Left forelimb (tissue), 1 donor: ENCODE measurements at regions not wholly inside any gene's neighbourhood (a gene's known extent, or its start where the extent isn't known, plus 50 kb on each side); places are given as distances from the start of the nearest gene placed in this dataset.
"Not testable (repeated sequence)": the region's sequence is repeated elsewhere in the genome, so short reads cannot be mapped to it uniquely, and the experiment has no call there.

ENCODE experiments used
- DNase-seq: peaks from one replicate; pipeline ENCODE4 v3.0.0-alpha.2; 2018; ENCODE audit warnings: low spot score

DNA sequence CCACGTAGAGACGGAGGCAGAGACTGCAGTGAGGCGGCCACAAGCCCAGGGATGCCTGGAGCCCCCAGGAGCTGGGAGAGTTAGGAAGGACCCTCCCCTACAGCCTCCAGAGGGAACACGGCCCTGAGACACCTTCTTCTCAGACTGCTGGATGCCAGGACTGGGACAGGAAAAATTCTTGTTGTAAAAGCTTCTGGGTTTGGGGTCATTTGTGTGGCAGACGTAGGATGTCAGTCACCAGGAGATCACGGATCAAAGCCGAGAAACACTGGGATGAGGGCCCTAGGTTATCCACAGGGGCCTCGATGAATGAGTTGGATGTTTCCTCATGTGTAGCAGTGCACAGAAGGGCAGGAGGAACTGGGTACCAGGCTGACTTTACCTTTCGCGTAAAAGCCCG lies 163.7 kb downstream of the SHOX start:
- no peak for DNase-seq

DNA sequence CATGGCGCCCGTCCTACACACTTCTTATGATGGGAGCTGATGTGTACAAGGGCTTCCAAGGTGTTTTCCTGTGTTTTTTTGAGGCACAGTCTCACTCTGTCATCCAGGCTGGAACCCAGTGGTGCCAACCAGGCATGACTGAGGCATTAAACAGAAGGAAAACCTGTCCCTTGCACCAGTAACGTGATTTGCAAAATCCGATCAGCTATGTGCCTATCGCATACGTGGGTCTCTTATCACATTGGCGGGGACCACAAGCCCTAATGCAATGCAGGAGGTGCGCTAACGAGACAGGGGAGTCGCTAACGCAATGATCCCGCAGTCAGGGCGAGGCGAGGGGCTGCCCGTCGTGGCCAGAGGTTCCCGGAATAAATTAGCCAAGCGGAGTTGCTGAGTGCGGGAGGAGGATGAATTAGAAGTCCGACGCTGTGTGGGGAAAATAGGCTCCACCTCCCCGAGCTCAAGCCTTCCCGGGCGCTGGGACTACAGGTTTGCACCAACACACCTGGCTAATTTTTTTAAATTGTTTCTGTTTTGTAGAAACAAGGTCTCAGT lies 162.7 kb downstream of the SHOX start:
- no peak for DNase-seq

DNA sequence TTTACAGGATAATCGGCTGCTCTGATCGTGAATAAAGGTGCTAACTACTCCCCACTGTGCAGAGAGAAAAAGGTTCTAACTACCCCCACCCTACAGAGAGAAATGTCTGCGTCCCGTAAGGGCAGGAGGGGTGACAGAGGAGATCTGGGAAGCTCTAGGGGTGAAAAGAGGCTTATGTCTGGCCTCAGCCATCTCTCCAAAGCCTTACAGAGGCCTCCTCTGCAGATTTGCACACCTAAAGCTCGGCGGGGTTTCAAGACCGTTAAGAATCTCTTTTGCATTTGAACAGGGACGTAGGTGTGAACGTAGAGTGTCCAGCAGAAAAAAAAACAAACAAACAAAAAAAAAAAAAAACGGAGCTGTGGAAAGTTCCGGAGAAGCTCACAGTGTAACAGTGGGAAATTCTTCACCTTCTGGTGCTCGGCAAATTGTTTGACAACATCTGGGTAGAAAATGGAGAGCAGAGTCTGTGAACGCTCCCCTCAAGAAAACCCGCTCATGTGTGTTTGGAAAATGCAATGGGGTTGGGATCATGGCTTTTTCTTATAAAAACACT lies 161.0 kb downstream of the SHOX start:
- DNase-seq, result no peak

DNA sequence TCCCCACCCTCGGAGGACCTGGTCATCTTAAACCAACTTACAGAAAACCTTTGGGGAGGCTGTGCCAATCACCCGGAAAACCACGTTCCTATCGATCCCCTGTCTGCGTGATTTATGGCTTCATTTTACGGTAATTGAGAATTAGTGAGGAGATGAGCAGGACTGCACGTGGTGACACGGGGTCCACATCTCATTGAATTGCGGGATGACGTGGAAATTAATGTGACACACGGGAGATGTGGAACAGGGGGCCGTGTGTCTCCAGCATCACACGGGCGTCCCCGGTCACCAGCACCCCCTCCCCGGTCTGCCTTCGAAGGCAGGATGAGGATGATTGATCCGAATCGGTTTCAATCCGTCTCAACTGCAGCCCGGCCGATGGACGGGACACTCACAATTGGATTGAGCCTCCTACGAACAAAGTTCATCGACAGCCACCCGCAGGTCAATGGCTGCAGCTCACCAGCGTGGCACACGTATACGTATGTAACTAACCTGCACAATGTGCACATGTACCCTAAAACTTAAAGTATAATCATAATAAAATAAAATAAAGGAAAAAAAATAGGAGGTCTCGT lies 160.3 kb downstream of the SHOX start:
- no peak for DNase-seq

DNA sequence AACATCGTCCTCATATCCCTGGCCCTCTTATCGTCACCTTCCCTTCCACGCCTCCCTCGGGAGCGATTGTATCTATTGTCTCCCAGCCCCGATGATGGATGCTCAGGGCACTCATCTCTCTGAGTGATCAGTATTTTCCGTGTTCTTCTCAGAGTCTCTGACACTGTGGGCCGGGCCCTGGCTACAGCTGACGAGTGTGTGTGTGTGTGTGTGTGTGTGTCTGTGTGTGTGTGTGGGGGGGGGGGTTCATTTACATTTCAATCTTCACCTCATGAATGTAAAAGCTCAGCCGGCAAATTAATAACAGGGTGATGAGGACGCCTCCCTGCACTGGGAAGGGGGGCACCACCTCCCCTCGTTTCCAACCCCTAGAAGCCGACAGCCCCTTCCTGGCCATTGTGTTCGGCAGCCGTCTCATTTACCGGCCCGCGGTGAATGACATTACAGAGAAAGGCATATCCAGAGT lies 159.5 kb downstream of the SHOX start:
- DNase-seq, result no peak

DNA sequence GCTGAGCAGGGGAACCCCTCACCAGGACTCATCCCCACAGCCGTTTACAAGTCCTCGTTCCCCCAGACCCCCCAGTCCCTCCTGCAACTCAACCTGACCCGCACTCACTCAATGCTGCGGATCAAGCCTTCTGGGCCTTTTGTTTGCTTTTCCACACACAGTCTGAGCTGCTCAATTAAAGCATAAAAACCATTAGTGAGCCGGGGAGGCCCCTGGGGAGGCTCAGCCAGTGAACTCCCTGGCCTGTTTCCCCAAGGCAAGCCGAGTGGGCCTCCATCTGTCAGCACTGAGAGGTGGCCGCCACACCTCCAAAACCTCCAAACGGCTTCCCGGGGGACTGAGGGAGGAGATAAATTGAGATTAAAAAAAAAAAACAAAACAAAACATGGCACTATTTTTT lies 158.5 kb downstream of the SHOX start:
- no peak for DNase-seq

DNA sequence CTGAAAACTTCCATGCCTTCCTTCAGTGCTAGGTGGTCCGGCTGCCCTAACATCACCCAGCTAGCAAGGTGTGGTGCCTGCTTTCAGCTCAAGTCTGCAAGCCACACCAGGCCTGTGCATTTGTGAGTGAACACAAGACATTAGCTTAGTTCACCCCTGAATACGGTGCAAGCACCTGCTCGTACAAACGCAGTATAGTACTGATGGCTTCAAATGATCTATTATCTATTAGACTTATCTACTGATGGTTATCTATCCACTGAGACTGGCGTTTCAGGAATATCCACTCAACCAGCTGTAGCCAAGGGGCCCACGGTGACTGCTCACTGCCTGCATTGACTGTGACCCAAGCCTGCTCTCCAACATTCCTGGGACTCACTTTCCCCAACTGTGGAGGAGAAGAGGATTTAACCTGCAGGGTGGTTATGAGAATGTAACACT lies 155.9 kb downstream of the SHOX start:
- DNase-seq, result no peak

DNA sequence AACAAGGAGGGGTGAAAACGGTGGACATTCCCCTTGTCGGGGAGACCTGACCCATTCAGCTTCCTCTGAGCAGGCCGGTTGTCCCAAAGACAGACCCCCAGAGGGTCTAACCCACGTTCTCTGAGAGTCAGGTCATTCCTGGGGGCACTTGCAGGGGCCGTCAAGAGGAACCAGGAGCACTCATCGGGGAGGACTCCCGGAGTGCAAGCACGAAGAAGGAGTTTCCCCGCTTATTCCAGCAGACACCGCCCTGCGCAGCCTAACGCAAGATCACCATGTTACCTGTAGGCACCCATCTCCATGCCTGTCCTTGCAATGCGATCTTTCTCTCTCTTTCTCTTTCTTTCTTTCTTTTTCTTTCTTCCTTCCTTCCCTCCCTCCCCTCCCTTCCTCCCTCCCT lies 154.2 kb downstream of the SHOX start:
- DNase-seq, result no peak

DNA sequence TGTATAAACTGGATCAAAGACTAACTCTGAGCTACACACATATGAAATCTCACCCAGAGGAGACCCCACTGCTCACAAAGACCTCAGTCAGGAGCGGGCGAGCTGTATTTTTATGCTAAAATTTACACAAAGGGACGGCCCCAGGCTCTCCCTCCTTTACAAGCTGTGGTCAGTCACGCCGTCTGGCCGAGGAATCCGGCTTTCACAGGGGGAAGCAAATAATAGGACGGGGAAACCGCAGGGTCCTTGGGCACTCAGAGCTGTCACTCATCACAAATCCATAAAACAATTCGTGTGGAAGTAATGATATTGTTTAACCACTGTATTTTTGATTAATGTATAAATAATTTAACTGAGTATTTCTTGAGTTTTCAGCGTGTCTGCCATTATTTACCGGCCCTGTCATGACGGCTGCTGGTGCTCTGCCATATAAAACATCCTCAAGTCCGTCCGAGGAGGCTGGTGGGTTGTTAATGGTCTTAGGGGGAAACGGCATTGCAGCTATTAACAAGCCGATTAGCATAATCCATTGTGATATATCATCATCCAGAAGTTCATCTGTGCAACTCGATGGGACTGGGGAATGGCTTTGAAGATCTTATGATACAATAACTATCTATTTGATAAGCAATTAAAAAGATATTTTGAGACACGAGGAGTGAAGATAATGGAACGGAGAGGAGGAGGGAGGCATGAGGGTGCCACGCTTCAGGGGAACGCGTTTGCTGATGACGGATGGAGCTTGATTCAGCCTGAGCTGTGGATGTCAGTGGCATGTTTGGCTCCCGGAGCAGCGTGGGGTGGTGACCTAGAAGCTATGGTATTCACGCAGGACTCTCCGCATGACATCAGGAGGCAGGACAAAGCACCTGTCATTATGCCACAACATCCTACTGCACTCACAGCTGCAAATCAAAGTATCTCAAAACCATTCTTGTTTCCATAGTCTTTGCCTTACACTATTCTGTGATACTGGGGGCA lies 150.9 kb downstream of the SHOX start:
- no peak for DNase-seq

DNA sequence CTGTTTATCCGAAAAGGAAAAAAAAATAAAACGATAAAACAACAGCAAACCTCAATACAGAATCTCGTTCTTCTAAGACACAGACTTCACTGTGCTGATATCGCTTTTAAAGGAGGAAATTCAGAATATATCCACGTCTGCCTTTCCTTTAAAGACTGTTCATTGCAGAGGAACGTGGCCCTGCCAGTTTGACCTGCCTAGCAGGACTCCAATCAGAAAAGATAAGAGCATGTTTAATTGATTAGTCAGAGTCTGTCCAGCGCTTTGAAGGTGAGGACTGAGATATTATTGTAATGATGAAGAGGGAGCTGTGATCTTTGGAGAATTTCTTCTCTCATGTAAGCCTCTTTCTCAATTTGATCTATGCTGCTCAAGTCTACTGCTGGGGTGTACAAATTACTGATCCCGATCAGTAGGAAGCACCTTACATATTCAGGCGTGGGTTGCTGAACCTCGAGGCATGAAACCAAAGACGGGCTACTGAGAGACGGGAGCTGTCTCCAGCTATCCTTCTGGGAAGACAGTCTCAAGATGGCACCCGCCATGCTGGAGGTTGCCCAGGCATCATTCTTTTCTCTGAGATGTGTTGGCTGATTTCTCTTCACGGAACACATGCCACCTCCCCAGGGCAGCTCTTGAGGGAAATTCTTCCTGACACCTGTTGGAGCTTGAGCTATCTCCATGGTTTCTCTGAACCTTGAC lies 146.1 kb downstream of the SHOX start:
- DNase-seq, result no peak

DNA sequence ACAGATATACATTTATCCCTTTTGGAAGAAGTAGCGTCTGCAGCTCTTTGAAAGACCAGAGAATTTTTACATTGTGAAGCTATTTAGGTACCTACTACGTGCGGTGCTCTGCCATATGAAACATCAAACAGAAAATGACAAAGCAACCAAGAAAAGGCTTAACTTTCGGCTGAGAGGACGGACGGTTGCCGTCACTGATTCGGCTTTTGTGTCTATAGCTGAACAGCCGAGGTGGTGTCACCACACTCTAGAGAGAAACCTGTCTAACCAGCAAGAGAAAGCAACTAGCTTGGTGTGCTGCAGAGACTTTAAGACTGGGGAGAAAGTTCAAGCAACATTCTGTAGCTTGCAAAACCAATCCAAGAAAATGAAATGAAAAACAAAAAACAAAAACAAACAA lies 145.5 kb downstream of the SHOX start:
- no peak for DNase-seq

DNA sequence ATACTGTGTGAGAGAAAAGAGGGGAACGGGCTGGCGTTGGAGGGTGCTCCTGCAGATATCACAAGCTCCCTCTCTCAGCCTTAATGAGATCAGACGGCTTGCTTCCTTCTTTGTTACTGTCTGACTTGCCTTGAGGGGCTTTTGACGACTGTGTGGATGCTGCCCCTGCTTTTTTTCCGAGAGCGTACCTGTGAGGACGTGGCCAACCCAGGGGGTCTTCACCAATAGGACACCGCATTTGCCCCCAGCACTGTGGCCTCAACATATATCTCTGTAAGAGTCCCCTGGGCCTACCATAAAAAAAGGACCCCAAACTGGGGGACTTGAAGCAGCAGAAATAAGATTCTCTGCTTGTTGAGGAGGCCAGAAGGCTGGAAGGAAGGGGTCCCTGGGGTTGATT lies 143.9 kb downstream of the SHOX start:
- no peak for DNase-seq

DNA sequence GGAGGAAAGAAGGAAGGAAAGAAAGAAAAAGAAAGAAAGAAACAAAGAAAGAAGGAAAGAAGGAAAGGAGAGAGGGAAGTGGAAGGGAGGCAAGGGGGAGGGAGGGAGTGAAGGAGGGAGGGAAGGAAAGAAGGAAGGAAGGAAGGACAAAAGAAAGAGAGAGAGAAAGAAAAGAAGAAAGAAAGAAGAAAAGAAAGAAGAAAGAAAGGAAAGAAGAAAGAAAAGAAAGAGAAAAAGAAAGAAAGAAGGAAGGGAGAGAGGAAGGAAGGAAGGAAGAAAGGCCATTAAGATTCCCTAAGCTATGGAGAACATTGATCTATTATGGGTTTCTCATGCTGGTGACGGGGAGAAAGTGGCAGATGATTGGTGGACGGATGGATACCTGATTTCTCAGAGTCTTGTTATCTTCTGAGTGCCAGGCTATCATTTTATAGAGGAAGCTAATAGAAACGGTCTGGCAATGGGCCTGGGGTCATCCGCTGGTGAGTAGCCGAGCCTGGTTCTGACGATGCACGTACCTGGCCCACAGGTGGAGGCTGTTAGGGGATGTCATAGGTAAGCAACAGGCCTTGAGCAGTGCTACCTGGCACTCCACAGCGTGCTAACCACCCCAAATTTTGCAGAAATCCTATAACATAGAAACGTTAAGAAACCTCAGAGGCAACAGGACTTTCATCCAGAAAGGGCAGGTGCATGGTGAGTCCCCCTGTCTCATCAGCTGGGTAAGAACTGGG lies 142.9 kb downstream of the SHOX start:
- DNase-seq, result no peak

DNA sequence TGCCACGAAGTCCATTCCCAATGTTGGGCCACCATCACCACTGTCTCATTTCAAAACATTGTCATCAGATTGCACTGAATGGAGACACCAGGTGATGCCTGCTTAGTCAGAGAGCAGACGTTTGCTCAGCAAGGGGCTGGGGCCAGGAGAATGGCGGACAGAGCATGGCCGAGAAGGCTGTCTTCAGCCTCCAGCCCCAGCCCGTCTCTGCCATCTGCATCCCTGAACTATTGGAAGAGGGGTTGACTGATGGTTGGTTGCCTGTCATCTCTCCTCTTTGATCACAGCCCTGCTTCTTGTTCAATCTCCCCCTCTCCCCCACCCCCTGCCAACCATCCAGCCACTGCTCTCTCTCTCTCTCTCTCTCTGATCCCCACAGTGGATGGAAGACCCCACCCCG lies 140.9 kb downstream of the SHOX start:
- DNase-seq, result no peak

DNA sequence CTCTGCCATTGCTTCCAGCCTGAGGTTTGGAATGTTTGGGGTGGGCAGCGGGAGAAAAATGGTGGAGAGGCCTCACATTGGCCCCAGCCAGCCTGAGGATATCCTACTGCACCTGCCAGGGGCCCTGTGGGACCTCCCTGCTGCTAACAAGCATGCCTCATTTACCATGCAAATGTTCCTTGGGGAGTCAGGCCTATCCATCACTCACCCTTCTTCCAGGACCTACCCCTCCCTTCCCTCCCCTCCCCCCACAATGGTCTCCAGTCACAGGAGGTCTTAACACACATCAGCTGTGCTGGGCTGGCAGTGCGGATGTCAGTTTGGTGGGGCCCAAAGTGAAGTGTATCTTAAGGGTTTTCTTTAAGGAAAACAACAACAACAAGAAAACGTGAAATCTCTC lies 139.2 kb downstream of the SHOX start:
- DNase-seq, result no peak

DNA sequence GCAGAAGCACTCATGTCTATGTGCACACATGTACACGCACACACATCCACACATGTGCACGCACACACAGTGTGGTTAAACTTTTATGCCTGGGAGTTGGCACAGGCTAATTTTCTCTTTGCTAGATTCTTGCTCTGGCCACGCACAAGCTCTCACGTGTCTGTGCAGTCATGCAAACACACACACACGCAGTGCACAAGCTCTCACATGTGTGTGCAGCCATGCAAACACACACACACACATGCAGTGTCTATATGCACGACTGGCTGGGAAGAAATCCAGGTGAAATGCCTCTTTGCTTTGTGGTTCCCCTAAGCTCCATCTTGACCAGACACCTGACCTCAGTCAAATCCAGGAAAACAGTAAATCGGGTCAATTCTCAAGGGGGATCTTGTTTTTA lies 138.0 kb downstream of the SHOX start:
- no peak for DNase-seq

DNA sequence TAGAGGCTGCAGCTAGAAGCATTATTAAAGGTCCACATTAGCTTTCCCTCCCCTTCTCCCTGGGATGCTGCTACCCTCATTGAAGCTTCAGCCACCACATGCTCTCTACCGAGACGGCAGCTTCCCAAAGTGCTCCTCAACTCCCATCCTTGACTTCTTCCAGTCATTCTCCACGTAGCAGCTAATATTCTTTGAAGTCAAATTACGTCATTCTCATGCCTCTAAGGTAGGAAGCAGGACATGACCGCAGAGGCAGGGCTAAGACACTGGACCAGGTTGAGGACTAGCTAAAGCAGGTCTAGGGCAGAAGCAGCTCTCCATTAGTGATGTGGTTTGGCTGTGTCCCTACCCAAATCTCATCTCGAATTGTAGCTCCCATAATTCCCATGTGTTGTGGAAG lies 128.3 kb downstream of the SHOX start:
- DNase-seq, result no peak

DNA sequence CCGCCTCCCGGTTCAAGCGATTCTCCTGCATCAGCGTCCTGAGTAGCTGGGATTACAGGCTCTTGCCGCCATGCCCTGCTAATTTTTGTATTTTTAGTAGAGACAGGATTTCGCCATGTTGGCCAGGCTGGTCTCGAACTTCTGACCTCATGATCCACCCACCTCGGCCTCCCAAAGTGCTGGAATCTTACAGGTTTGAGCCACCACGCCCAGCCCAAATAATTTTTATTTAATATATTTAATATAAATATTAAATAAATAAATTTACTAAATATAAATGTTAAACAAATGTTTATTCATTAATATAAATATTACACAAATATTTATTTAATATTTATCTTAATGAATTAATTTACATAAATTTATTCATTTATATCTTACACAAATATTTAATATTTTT lies 120.2 kb downstream of the SHOX start:
- DNase-seq, result no peak

DNA sequence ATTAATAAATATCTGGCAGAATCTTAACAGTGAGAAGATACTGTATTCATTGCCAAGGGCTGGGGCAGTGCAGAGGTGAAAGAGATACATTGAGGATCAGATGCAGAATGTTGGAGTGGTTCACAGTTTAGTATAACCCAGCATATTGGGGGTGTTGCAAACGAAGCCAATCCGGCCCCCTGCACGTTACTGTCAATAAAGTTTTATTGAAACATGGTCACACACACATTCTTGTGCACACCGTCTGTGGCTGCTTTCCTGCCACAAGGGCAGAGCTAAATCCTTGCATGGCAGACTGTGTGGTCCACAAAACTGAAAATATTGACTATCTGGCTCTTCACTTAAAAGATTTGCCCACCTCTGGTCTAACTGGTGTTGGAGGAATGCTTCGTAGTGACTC lies 119.7 kb downstream of the SHOX start:
- DNase-seq, result no peak

DNA sequence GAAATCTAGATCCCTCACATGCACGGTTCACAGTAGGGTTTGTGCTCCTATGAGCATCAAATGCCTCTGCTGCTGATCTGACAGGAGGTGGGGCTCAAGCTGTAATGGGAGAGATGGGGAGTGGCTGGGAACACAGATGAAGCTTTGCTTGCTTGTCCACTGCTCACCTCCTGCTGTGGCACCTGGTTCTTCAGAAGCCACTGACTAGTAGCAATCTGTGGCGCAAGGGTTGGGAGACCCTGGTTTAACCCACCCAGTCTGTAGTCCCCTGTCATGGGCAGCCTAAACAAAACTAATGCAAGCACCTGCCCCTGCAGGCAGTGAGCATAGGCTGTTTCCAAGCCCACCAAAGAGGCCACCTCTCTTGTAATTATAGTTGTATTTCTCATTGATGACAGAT lies 116.6 kb downstream of the SHOX start:
- peak; percentile 23 for DNase-seq

DNA sequence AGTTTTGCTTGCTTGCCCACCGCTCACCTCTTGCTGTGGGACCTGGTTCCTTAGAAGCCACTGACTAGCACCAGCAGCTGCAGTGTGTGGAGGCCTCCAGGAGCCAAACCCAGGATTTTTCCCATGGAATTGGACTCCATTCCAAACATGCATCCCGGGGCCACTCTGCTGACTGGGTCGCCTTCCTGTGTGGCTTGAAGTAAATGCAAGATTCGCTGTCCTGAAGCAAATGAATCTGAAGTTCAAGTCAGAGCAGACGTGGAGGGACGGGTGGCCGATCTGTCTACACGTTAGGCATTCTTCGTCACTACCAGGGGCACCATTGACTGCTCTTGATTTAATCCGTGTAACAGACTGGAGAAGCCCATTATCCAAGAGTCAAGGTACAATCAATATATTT lies 109.0 kb downstream of the SHOX start:
- DNase-seq, result peak; percentile 40

DNA sequence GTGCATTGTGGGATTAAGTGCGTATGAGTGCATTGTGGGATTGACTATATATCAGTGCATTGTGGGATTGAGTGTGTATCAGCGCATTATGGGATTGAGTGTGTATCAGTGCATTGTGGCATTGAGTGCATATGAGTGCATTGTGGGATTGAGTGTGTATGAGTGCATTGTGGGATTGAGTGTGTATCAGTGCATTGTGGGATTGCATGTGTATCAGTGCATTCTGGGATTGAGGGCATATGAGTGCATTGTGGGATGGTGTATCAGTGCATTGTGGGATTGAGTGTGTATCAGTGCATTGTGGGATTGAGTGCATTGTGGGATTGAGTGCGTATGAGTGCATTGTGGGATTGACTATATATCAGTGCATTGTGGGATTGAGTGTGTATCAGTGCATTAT lies 106.4 kb downstream of the SHOX start:
- DNase-seq, result not testable (repeated sequence)
